Hindlimb muscle (tissue), 1 donor: ENCODE measurements at regions not wholly inside any gene's neighbourhood (a gene's known extent, or its start where the extent isn't known, plus 50 kb on each side); places are given as distances from the start of the nearest gene placed in this dataset.

Source experiments
- DNase-seq: peaks from one replicate; pipeline ENCODE4 v3.0.0-alpha.2; 2013

DNA sequence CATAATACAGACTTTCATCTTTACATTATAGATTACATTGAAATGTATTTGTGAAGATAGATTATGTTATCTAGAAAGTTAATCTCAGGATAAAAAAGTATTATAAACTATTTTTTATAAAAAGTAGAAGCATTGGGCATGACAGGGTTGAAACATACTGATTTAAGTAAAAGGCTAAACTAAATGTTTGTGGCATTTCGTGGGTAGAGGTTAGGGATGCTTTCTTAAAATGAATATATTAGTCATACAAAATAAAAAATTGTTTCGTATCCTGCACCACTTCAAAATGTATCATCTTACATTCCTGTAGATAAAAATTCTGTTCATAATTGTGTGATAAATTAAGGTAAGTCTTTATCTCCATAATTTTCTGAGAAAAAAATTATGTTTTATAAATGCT is 603.6 kb downstream of the SPRY1 start:
- no peak for DNase-seq

DNA sequence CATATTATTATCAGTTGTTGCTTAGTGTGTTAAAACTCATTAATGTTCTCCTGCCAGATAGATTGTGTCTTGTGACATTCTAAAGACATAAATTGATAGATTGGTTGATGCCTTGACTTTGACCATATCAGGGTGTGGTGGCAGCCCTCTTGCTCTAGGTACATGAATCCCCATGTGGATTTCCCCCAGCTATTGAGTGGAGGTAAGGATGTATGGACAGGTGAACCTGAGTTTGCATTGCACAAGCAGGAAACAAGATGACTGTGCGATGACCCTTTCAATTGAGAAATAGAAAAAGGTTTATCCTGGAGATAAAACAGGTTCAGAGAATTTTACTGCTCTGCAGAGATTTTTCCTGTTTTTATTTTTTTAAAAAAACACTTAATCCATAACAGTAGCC is 619.2 kb downstream of the SPRY1 start:
- DNase-seq: no peak

DNA sequence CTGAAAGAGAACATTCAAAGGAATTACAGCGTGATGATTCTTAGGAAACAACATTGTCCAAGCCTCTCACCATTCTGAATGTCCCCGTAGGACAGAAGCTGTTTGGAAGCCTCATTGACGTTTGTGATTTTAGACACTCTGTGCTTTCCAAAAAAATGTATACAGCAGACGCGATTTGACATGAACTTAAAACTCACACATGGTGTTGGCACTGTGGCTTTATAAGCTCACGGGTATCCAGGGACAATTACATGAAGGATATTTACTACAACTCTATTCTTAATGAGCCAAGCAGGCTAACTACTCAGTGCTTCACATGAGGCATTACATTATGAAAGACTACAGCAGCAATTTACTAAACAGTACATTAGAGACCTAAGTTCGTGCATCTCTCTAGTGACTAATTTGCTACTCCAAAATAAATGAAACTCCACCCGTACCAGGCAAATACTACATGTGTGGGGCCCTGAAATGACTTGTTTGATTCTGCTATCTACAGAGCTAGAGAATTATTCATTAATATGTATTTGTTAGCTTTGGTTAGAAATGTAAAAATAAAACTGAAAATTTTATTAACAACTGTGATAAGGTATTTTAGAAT is 620.7 kb downstream of the SPRY1 start:
- no peak for DNase-seq

DNA sequence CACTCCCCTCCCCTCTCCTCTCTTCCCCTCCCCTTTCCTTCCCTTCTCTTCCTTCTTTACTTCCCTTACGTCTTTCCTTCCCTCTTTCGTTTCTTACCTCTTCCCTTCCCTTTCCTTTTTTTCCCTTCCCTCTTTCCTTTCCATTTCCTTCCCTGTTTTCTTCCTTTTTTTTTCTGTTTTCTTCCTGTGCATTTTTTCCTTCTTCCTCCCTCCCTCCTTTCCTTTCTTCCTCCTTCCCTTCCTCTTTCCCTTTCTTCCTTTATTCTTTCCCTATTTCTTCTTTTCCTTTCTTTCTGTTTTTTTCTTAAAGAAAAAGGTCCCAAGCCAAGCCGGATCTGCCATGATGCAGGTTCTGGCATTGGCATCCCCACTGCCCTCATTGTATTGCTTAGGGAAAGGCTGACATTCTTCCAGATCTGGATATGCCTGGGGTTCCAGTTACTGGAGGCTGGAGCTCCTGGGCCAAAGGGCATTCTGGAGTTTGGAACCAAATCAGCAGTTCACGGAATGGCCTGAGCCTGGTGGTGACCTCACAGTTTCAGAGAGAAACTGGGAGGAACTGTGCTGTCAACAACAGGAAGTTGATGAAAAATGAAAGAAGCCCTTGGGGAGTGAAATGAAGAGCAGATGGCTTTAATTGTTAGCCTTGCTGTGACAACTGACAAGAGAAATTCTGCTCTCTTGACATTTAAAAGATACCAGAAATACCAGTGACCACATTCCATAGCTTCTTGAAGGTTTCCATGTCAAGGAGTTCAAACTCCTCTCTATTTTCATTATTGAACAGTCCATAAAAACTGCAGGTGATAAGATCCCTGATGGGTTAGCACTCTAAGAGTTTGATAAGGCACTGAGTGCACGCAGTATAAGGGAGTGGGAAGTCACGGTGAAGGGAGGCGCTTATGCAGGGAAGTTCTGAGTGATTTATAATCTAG is 622.1 kb downstream of the SPRY1 start:
- no peak for DNase-seq

DNA sequence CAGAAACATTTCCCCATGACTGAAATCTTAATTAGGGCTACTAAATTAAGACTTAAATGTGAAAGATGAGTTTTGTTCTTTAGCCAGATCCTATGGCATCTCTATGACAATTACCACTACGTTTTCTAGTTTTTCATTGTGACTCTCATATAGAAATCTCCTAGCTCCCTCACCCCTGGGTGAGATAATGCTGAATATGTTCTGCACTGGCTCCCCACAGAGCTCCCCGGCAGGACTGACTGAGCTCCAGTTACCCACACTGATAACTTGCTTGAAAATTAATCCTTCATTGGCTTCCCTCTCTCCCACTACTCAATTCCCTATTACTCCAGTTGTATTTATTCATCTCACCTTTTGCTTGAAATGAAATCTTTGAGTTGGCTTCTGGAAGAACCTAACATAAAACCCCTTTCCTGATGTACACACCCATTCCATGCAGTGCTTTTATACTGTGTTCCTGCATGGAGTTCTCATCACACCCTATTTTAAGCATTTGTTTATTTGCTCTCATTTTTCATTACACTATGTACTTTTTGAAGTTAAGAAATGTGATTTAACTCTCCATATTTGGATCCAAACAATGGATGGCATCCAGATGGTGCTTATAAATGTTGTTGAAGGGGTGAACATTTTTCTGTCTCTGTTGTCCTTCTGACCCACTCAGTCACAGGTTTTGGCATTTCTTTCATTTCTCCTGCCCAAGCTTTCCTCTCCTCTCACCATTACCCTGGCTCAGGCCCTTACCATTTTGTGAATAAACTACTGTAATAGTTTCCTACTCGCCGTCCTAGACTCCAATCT is 623.4 kb downstream of the SPRY1 start:
- DNase-seq: no peak

DNA sequence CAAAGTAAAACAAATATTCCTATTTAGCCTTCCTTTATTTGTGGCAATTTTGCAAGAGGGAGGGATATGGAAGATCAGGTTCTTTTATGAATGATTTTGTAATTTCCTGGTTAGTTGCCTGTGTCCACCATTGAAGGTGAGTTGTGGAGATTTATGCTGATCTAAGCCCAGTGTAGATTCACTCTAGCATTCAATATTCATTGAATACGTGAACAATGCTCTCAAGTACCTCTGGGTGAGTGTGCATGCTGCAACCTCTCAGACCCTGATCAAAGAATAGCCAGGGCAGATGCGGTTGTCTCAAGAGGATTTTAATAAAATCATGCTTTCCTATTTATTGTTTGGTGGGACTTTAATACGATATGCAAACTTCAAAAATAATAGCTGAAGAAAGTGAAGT is 628.4 kb downstream of the SPRY1 start:
- no peak for DNase-seq

DNA sequence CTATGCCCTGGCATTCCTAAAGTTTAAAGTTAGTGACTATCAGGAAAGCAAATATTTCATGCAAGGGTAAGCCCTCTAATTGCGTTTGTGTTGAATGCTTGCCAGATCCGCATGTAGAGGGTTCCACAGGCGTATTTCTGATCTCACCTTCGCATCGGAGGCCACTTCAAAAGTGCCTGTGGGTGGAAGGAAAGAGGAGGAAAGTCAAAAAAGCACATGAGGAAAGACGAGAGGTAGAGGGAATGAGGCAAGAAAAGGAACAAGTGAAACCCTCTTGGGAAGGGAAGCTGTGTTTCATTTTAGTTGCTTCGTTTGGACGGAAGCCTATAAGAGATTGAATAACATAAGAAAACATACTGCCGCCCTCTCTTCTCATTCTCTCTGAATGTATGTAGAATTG is 628.8 kb downstream of the SPRY1 start:
- no peak for DNase-seq

DNA sequence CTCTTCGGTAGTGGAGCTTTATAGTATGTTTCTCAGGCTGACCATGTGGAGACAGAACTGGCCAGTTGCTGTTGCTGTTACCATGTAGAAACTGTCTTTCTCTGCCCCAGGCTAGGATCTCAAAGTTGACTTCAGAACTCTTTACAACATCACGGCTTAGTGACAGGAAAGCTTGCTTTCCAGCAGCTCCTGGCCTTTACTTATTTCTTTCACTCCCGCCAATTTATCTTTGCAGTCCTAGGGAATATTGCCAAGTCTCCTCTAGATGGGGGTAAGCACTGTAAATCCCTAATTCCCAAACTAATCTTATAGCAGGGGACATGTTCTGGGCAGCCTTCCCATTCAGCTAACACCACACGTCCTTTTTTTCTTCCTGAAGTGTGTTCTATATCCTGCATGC is 631.6 kb downstream of the SPRY1 start:
- peak; percentile 54 for DNase-seq

DNA sequence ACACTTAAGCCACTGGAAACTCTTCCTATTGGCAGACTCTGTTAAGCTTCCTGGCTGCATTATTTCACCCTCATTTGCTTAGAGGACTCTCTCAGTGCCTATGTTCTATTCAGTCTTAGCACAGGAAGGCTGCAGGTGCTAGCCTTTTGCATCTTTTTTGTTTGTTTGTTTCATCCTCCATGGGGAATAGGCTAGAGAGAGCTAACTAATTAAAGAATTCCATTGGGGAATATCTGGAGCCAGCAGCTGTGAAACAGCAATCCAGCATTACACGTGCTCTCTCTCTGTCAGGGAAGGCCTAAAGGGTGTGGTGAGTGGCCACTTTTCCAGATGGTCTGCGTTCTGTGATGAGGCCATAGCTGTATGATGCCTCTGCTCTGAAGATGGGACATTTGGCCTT is 633.6 kb downstream of the SPRY1 start:
- DNase-seq: peak; percentile 78

DNA sequence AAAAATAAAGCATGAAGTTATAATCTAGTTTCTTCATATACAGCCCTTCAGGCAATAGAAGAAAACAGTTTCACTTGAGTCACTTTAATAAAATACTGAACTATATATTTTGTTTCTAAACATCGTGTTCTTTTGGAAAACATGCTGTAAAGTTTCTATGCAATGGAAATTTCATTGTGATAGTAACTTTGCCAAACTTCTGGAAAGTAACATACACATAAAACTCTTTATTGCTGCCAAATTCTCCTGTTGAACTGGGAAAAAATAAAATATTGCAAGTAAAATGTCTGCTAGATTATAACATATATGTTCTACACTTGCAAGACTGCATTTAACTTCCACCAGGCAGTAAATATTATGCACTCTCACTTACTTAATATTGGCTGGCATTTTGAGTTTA is 635.4 kb downstream of the SPRY1 start:
- no peak for DNase-seq

DNA sequence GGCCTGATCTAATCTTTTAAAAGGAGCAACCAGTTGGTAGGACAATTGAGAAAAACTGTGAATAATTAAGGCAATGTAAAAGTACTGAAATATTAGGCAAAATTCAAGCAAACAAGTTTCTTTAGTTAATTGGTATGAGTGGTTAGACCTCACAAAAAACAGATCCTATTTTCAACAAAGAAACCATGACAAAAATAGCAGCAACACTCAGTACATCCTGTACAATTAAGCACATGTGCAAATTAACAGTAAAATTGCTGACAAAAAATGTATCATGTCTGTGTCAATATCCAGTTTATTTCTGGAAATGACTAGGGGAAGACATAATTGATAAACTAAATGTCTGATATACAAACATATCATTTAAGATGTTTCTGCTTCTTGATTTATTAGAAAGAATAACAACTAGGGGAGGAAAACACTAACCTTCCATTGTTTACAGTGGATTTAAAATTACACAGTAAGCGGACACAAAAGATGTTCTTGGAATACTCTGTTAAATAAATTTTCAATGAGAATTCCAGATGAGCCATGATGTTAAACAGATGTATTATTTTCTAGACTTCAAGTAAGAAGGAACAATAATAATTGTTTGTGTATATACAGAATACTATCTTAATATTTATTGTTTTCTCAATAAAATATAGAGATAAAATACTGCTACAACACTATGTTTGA is 638.9 kb downstream of the SPRY1 start:
- DNase-seq: peak; percentile 62

DNA sequence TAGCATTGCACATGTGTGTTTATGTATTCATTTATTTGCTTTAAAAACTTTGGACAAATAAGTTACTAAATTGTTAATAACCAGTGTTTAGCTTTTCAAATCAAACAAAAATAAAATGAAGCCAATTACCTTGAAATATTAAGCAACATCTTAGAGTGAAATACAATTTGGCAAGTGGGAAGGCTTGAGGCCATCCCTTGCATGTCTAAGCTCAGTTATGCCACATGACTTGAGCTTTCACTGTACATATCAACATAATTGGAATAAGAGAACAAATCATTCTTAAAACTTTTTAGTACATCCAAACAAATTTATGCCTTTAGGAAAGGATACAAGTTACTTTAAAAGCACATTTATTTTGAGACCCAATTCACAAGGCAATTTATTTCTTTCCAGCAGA is 640.6 kb downstream of the SPRY1 start:
- DNase-seq: no peak

DNA sequence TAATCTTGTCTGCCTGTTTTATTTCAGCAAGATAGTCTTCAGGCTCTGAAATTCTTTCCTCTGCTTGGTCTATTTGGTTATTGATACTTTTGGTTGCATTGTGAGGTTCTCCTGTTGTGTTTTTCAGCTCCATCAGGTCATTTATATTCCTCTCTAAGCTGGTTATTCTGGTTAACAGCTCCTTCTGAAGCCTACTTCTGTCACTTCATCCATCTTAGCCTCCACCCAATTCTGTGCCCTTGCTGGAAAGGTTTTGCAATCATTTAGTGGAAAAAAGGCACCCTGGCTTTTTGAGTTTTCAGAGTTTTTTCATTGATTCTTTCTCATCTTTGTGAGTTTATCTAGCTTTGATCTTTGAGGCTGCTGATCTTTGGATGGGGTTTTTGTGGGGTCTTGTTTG is 647.7 kb downstream of the SPRY1 start:
- no peak for DNase-seq

DNA sequence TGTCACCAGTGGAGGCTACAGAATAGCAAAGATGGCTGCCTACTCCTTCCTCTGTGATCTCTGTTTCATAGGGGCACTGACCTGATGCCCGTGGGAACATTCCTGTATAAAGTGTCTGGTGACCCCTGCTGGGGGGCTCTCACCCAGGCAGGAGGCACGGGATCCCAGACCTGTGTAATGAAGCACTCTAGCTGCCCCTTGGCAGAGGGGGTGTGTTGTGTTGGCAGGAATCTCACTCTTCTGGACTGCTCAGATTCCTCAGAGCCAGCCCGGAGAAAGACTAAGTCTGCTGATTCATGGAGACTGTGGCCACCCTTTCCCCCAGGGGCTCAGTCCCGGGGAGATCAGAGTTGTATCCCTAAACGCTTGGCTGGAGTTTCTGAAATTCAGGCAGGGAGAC is 648.3 kb downstream of the SPRY1 start:
- no peak for DNase-seq

DNA sequence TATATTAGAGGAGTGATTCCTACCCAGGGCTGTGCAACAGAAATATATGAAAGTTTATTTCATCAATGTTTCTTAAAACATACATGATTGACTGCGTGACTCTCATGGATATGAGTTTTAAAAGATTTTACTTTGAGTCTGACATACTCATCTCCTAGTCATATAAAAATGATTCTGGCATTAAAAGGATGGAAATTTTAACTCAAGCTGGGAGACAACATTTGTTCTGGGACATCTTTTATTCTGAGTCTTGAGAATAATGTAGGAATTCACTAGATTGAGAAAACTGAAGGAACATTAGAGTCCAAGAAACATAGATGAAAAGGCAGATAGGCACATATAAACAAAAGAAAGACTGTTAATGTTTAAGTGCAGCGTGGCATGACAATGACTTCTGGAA is 649.6 kb downstream of the SPRY1 start:
- no peak for DNase-seq

DNA sequence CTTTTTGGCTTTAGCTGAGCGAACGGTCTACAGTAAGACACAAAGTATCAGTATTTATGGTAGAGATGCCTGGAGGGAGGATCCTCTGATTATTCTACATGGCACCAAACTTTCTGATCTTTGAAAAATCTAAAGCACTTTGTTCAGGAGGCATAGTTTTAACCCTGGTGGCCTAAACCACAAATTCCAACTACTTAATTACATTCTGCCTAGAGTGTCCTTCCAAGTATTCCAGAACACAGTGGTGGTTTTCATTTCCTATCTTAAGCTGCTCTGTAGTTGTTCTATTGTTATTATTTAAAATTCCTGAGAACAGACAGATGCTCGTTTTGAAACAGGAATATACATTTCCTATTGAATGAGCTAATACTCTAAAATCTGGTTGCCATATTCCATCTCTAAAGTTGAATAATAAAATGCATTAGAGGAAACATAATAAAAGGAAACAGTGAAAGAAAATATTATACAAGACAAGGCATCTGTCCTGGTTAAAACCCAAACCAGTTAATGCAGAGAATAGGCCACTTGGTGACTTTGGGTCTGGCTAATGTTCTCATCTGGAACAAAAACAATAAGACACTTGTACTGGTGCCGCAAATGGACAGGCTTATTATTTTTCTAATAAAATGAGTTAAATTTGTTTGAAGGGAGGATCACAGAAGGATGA is 657.4 kb downstream of the SPRY1 start:
- no peak for DNase-seq

DNA sequence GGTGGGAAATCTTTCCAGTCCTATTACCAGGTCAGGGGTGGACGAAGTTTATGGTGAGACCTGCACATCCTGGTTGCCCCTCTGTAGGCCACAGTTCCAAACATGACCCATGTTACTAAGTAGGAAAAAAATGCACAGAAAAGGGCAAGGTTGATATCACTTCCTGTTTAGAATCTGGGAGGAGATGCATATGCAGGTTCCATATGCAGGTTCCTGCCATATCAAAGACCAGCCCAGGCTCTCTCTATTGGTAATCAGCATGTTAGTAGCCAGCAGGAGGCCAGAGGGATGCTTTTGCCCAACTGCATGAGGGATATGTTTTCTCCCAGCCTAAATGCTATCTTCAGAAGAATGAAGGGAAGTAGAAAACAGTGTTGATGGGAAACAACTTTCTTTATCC is 657.2 kb downstream of the ANKRD50 start:
- no peak for DNase-seq

DNA sequence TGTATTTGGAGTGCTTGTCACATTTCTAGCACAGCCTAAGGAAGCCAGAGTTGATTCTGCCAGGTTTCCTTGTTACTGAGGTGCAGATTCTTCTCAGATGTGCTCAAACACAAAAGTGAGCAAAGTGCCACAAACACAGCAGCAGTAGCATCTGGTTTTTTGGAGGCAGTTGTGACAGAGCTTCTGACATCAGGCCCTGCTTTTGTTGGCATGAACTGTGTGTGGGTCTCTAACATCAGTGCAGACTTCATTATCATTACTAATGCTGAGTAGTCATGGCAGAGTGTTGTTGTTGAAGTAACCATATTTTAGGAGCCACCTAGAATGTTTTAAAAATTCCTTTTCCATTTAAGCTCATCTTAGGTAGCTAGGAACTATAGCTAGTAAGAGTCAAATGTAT is 656.6 kb downstream of the ANKRD50 start:
- DNase-seq: no peak

DNA sequence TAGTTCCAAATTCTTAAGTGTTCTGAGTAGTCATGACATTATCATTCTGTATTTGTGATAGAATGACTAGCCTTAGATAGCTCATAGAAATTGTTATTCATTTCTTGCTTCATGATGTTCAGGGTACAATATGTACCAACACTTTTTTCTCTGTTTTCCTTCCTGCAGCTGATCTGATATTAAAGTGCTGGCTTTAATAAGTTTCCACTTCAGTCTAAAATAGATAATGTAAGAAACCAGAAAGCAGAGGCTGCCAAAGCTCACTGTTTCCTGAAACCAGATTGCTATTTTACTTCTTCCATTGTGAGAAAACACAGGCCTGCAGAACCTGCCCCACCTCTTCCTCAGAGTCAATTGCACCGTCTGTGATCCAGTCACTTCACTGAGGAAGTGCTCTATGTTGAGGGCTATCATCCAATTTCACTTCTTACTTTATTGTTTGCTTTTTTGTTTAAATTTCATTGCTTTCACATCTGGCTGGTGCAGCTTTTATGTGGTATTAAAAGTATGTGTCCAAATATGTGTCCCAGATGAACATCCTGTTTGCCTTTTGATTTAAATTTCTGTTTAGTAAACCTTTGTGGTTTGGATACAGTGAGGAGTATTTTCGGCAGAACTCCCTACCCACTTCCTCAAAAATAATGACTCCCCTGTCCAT is 652.1 kb downstream of the ANKRD50 start:
- DNase-seq: peak; percentile 70

DNA sequence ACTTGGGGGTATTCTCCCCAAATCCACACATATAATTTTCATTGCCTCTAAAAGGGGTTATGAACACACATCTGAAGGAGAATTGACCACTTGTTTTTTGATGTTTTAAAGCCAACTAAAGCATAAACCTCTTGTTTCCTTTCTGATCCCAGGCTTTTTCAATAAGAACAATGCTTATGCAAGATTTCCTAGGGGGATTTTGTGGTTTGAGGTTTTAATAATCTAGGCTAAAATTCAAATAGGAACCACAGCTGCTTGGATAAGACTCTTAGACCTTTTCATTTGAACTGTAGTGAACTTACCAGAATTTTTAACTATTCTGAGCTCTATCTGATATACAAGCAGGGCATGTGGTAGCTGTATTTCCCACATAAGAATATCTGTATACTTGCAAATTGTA is 651.1 kb downstream of the ANKRD50 start:
- peak; percentile 49 for DNase-seq

DNA sequence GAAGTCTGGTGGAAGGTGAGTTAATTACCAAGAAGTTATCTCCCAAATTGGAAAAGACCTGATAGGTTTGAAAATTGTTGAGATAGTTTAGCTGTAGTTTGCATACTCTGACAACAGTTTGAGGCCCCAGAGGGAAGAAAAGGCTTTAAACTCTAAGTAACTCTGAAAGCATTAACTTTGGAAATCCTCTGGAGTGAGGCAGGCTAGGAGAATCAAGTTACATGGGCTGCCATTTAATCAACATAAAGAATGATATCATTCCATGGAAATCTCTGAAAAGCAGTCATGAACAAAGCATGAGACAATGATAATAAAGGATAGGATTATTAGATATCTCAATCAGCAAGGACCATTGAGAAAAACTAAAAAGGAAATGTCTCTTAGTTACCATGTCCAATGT is 647.1 kb downstream of the ANKRD50 start:
- no peak for DNase-seq

DNA sequence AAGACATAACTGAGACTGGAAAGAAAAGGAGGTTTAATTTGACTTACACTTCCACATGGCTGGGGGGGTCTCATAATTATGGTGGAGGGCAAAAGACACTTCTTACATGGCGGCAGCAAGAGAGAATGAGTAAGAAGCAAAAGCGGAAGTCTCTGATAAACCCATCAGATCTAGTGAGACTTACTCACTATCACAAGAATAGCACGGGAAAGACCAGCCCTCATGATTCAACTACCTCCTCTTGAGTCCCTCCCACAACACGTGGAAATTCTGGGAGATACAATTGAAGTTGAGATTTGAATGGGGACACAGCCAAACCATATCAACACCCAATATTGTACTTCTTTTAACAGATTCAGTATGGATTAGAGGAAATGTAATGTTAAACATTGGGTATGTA is 646.6 kb downstream of the ANKRD50 start:
- no peak for DNase-seq
